ENCODE measurements at regions not wholly inside any gene's neighbourhood (a gene's known extent, or its start where the extent isn't known, plus 50 kb on each side); places are given as distances from the start of the nearest gene placed in this dataset.
"Not testable (repeated sequence)": the region's sequence is repeated elsewhere in the genome, so short reads cannot be mapped to it uniquely, and the experiment has no call there.

- not testable (repeated sequence) for DNase-seq (ENCODE audit: low read depth in 2 of 2, low spot score in 1 of 2)
Observed at GRCh38 chr4:9505341-9505740, 61.1 kb downstream of the DEFB131A start.

GRCh38 chr4:9506672-9507071 lies 62.5 kb downstream of the DEFB131A start:
- DNase-seq (ENCODE audit: low read depth in 2 of 2, low spot score in 1 of 2), result not testable (repeated sequence)

GRCh38 chr4:9512941-9513340 lies 68.7 kb downstream of the DEFB131A start:
- not testable (repeated sequence) for DNase-seq (ENCODE audit: low read depth in 2 of 2, low spot score in 1 of 2)

- DNase-seq (ENCODE audit: low read depth in 2 of 2, low spot score in 1 of 2), result not testable (repeated sequence)
Observed at GRCh38 chr4:9519631-9520030, 75.4 kb downstream of the DEFB131A start.

GRCh38 chr4:9522903-9523302 lies 78.7 kb downstream of the DEFB131A start:
- not testable (repeated sequence) for DNase-seq (ENCODE audit: low read depth in 2 of 2, low spot score in 1 of 2)

- DNase-seq (ENCODE audit: low read depth in 2 of 2, low spot score in 1 of 2), result not testable (repeated sequence)
Observed at GRCh38 chr4:9524406-9524805, 80.2 kb downstream of the DEFB131A start.

GRCh38 chr4:9532134-9532862 lies 88.1 kb downstream of the DEFB131A start:
- DNase-seq (ENCODE audit: low read depth in 2 of 2, low spot score in 1 of 2), result peak; percentile 34 to 41

GRCh38 chr4:9532863-9533192 lies 88.6 kb downstream of the DEFB131A start:
- DNase-seq (ENCODE audit: low read depth in 2 of 2, low spot score in 1 of 2), result not testable (repeated sequence)

- not testable (repeated sequence) for DNase-seq (ENCODE audit: low read depth in 2 of 2, low spot score in 1 of 2)
Observed at GRCh38 chr4:9537101-9537500, 92.9 kb downstream of the DEFB131A start.

GRCh38 chr4:9539939-9540520 lies 95.8 kb downstream of the DEFB131A start:
- DNase-seq (ENCODE audit: low read depth in 2 of 2, low spot score in 1 of 2), result not testable (repeated sequence)

- DNase-seq (ENCODE audit: low read depth in 2 of 2, low spot score in 1 of 2), result not testable (repeated sequence)
Observed at GRCh38 chr4:9541388-9541915, 97.2 kb downstream of the DEFB131A start.

- DNase-seq (ENCODE audit: low read depth in 2 of 2, low spot score in 1 of 2), result not testable (repeated sequence)
Observed at GRCh38 chr4:9544851-9545250, 100.6 kb downstream of the DEFB131A start.

GRCh38 chr4:9547470-9547869 lies 103.3 kb downstream of the DEFB131A start:
- not testable (repeated sequence) for DNase-seq (ENCODE audit: low read depth in 2 of 2, low spot score in 1 of 2)

GRCh38 chr4:9556076-9556475 lies 111.9 kb downstream of the DEFB131A start:
- DNase-seq (ENCODE audit: low read depth in 2 of 2, low spot score in 1 of 2), result not testable (repeated sequence)

- DNase-seq (ENCODE audit: low read depth in 2 of 2, low spot score in 1 of 2), result not testable (repeated sequence)
Observed at GRCh38 chr4:9577869-9578268, 133.7 kb downstream of the DEFB131A start.

- not testable (repeated sequence) for DNase-seq (ENCODE audit: low read depth in 2 of 2, low spot score in 1 of 2)
Observed at GRCh38 chr4:9582880-9583279, 138.7 kb downstream of the DEFB131A start.

- no peak for DNase-seq (ENCODE audit: low read depth in 2 of 2, low spot score in 1 of 2)
Observed at GRCh38 chr4:9592010-9592409, 147.8 kb downstream of the DEFB131A start.

- DNase-seq (ENCODE audit: low read depth in 2 of 2, low spot score in 1 of 2), result no peak
Observed at GRCh38 chr4:9594948-9595347, 150.7 kb downstream of the DEFB131A start.

GRCh38 chr4:9595531-9595930 lies 151.3 kb downstream of the DEFB131A start:
- not testable (repeated sequence) for DNase-seq (ENCODE audit: low read depth in 2 of 2, low spot score in 1 of 2)

- no peak for DNase-seq (ENCODE audit: low read depth in 2 of 2, low spot score in 1 of 2)
Observed at GRCh38 chr4:9599266-9599665, 155.1 kb downstream of the DEFB131A start.

- DNase-seq (ENCODE audit: low read depth in 2 of 2, low spot score in 1 of 2), result no peak
Observed at GRCh38 chr4:9600246-9600645, 156.0 kb downstream of the DEFB131A start.

GRCh38 chr4:9602389-9602914 lies 158.2 kb downstream of the DEFB131A start:
- DNase-seq (ENCODE audit: low read depth in 2 of 2, low spot score in 1 of 2), result no peak

Data from stimulated activated CD8-positive, alpha-beta memory T cell treated with anti-CD3 and anti-CD28 coated beads, Interleukin-4, amount 100 ng/mL, for 1 hour (primary cell).